ENCODE measurements at regions not wholly inside any gene's neighbourhood (a gene's known extent, or its start where the extent isn't known, plus 50 kb on each side); places are given as distances from the start of the nearest gene placed in this dataset.

- Histone ChIP-seq H3K27me3 (ENCODE audit: low read depth) (no peaks in the 10 kb centered on the region), H3K4me3 (no peak overlapping the region), H3K9me3 (no peaks in the 10 kb centered on the region), H3K4me1 (no peaks in the 10 kb centered on the region), H3K27ac (no peak overlapping the region), H3K36me3 (no peaks in the 10 kb centered on the region)
- no peak for DNase-seq
- intact Hi-C loops (cut with DNase I), result no loop called here
- no peak for ATAC-seq
- no peak for TF ChIP-seq CTCF (IDR thresholded peaks at IDR 0.05)
Measured at GRCh38 chr3:189500798-189501495, 130.2 kb upstream of the TP63 start.

GRCh38 chr3:189502256-189502655, 128.9 kb upstream of the TP63 start:
- no peak overlapping the region for H3K27ac ChIP-seq
- intact Hi-C loops (cut with DNase I), result no loop called here
- ATAC-seq, result no peak
- no peaks in the 10 kb centered on the region for H3K4me1 ChIP-seq
- H3K9me3 ChIP-seq, result no peaks in the 10 kb centered on the region
- no peak for DNase-seq
- H3K27me3 ChIP-seq (ENCODE audit: low read depth), result no peaks in the 10 kb centered on the region
- H3K4me3 ChIP-seq, result no peak overlapping the region
- no peaks in the 10 kb centered on the region for H3K36me3 ChIP-seq
- no peak for TF ChIP-seq CTCF (IDR thresholded peaks at IDR 0.05)

- TF ChIP-seq CTCF (IDR thresholded peaks at IDR 0.05), result no peak
- Histone ChIP-seq H3K9me3 (no peaks in the 10 kb centered on the region), H3K36me3 (no peaks in the 10 kb centered on the region), H3K27ac (no peak overlapping the region), H3K4me1 (no peaks in the 10 kb centered on the region), H3K4me3 (no peak overlapping the region), H3K27me3 (ENCODE audit: low read depth) (no peaks in the 10 kb centered on the region)
- intact Hi-C loops (cut with DNase I), result no loop called here
- ATAC-seq (no peak), DNase-seq (no peak)
Measured at GRCh38 chr3:189502676-189503257, 128.4 kb upstream of the TP63 start.

GRCh38 chr3:189507856-189508255, 123.3 kb upstream of the TP63 start:
- ATAC-seq, result no peak

GRCh38 chr3:189508784-189509501, 122.2 kb upstream of the TP63 start:
- Histone ChIP-seq H3K36me3 (no peaks in the 10 kb centered on the region), H3K9me3 (no peaks in the 10 kb centered on the region), H3K27ac (no peak overlapping the region), H3K4me3 (no peak overlapping the region), H3K27me3 (ENCODE audit: low read depth) (no peaks in the 10 kb centered on the region), H3K4me1 (no peaks in the 10 kb centered on the region)
- no peak for TF ChIP-seq CTCF (IDR thresholded peaks at IDR 0.05)
- DNase-seq (no peak), ATAC-seq (no peak)
- intact Hi-C loops (cut with DNase I), result no loop called here

More at GRCh38 chr3:189507856-189508255, 123.3 kb upstream of the TP63 start:
- Histone ChIP-seq H3K4me3 (no peak overlapping the region), H3K27ac (no peak overlapping the region), H3K9me3 (no peaks in the 10 kb centered on the region), H3K27me3 (ENCODE audit: low read depth) (no peaks in the 10 kb centered on the region), H3K4me1 (no peaks in the 10 kb centered on the region), H3K36me3 (no peaks in the 10 kb centered on the region)
- DNase-seq, result no peak
- intact Hi-C loops (cut with DNase I), result no loop called here
- no peak for TF ChIP-seq CTCF (IDR thresholded peaks at IDR 0.05)
